Cardiac fibroblast (primary cell): ENCODE measurements at regions not wholly inside any gene's neighbourhood (a gene's known extent, or its start where the extent isn't known, plus 50 kb on each side); places are given as distances from the start of the nearest gene placed in this dataset.

ENCODE experiments used
- DNase-seq, 2 donors: peaks; one replicate each; pipeline versions ENCODE4 v3.0.0 to v3.0.0-alpha.2; 2010; ENCODE audit warnings: low read depth in 2 of 2
- H3K4me3 ChIP-seq, 2 donors: replicated peaks in 1 of 2; 1 replicate in 1 of 2; 2 replicates in 1 of 2; pipeline ENCODE4 v1.5.1; 2011; ENCODE audit warnings: low read depth in 2 of 2, low read length in 2 of 2, mild to moderate bottlenecking in 2 of 2, moderate library complexity in 1 of 2
- TF ChIP-seq, protein P1 (sequence below): IDR thresholded peaks from one replicate; pipeline ENCODE4 v1.5.1; 2011; ENCODE audit warnings: low read depth, mild to moderate bottlenecking, low read length, inconsistent platforms

DNA sequence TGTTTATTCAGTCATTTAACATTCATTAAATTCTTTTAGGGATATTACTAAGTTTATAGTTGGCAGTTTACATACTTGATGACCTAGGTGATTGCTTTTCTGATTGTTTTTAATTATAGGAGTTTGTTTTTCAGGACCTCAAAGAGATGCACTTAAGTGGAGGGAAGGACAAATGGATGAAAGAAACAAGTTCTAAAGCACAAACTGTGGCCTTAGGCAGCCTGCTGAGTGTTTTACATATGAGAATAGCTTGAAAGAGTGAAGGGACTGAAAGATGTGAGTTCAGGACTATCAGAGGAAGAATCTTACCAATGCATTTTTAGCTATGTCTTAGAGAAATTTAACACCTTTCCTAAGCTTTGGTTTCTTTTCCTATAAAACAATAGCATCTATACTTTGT, 402.6 kb downstream of the KLF12 start:
- TF ChIP-seq, protein P1, sequence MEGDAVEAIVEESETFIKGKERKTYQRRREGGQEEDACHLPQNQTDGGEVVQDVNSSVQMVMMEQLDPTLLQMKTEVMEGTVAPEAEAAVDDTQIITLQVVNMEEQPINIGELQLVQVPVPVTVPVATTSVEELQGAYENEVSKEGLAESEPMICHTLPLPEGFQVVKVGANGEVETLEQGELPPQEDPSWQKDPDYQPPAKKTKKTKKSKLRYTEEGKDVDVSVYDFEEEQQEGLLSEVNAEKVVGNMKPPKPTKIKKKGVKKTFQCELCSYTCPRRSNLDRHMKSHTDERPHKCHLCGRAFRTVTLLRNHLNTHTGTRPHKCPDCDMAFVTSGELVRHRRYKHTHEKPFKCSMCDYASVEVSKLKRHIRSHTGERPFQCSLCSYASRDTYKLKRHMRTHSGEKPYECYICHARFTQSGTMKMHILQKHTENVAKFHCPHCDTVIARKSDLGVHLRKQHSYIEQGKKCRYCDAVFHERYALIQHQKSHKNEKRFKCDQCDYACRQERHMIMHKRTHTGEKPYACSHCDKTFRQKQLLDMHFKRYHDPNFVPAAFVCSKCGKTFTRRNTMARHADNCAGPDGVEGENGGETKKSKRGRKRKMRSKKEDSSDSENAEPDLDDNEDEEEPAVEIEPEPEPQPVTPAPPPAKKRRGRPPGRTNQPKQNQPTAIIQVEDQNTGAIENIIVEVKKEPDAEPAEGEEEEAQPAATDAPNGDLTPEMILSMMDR: no peak
- no peak for DNase-seq
- H3K4me3 ChIP-seq: no peak overlapping the region

DNA sequence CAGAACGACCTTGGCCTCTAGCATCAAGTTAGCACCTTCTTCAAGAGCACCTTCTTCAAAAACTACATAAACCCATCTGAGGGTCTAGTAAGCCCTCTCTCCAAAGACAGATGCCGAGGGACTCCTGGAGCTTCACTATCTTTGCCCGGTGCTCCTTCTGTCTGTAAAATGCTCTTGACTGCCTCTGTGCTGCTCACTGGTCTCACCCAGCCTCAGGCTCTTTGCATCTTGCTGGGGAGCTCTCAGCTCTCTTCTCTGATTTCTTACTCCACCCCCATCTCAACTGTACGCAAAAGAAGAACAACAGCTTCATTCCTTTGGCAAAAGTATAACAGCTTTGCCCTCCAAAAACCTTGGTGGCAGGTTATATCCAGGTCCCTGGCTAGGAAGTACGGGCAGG, 404.2 kb downstream of the KLF12 start:
- TF ChIP-seq, protein P1: no peak
- no peak overlapping the region for H3K4me3 ChIP-seq
- DNase-seq: no peak

DNA sequence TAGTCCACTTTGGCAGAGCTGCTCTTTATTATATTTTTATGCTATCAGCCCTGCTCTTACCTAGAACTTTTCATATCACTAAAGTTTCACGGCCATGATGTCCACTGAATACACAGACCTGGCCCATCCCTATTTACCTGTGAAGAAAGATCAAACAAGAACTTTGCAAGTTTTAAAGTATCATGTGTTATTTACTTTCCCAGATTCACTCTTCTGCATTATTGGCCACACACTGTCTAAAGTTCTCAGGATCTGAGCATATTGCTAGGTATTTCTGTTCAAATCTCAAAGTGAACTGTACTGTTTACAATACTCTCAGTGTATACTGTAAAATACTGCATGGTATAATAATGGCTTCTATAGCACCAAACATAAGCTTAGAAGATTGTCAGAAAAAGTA, 405.2 kb downstream of the KLF12 start:
- H3K4me3 ChIP-seq: no peak overlapping the region
- no peak for DNase-seq
- TF ChIP-seq, protein P1: no peak

DNA sequence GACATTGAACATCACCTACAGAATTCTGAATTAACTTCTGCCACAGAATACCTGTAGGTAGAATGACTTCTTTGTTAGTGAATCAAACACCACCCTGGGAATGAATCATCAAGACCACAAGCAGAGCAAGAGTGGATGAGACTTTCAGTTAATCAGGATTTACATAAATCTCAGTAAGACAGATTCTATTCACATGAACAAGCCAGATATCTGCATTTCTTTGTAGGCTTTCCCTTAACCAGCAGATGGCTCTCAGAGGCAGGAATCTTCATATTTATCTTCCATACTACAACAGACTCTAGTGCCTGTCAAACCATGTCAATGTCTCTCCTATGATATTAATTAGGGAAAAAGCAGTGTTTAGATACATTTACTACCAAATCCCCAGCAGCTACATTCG, 412.1 kb downstream of the KLF12 start:
- H3K4me3 ChIP-seq: no peak overlapping the region
- peak; percentile 41 to 67 for DNase-seq
- TF ChIP-seq, protein P1: peak; percentile 42

DNA sequence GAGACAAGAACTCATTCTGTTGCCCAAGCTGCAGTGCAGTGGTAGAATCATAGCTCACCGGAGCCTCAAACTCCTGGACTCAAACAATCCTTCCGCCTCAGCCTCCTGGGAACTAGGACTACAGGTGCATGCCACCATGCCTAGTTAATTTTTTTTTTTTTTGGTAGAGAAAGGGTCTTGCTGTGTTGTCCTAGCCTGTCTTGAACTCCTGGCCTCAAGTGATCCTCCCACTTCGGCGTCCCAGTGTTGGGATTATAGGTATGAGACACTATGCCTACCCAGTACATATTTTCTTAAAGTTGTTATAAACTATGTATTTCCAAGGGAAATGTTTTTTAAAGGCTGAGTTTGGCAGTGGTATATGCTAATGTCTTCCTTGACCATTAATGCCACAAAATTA, 412.6 kb downstream of the KLF12 start:
- DNase-seq: no peak
- TF ChIP-seq, protein P1: no peak
- H3K4me3 ChIP-seq: no peak overlapping the region

DNA sequence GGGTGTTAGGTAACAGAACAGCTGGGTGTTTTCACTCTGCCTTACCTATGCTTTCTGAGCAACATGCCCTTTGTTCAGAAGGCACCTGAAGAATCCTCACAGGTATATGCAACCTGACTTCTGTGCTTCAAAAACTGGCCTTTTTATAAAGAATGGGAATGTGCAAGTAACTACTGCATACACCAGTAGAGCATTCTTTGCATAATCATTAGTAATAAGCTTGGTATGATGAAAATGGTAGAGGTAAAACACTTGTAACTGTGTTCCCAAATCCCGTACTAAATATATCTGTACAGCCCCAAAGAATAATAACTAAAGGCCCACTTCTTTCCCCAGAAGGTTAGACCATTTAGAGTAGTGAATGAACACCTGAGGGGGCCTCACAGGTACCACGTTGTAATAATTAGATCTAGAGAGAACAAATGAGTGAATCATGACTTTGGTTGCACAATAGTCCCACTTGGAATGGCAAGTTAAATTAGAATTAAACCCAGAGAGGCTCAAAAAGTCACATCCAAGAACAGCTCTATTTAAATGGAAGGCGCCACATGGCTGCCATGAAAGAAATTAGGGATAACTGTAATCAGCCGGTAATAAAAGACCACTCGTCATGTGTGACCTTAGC, 413.9 kb downstream of the KLF12 start:
- TF ChIP-seq, protein P1: no peak
- H3K4me3 ChIP-seq: no peak overlapping the region
- peak in 1 of 2 donors; percentile 35 for DNase-seq

DNA sequence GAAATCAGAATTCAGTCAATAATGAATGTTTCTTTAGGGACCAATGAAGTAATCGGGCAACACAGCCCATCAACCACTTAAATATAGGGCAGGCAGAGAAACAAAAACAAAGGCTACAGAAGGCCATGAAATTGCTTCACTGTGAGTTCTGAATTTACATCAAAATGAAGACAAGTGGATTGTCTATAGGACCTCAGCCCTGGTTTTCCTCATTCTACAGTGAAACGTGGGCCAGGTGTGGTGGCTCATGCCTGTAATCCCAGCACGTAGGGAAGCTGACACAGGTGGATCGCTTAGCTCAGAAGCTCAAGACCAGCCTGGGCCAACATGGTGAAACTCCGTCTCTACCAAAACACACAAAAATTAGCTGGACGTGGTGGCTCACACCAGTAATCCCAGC, 416.0 kb downstream of the KLF12 start:
- DNase-seq: no peak
- no peak overlapping the region for H3K4me3 ChIP-seq
- TF ChIP-seq, protein P1: no peak
